HepG2 (cell line): ENCODE measurements at regions not wholly inside any gene's neighbourhood (a gene's known extent, or its start where the extent isn't known, plus 50 kb on each side); places are given as distances from the start of the nearest gene placed in this dataset.

ENCODE experiments used
- BCLAF1 ChIP-seq: fragments of 450-650 bp; IDR thresholded peaks from 2 replicates; pipeline ENCODE4 v1.6.1; 2017; ENCODE audit warnings: mild to moderate bottlenecking
- CTCF ChIP-seq: sonication (generic); formaldehyde crosslinking; IDR thresholded peaks from 2 replicates; pipeline ENCODE4 v1.5.0; 2020; ENCODE audit warnings: mild to moderate bottlenecking, missing genetic modification reagents, moderate library complexity
- FOXJ3 ChIP-seq: sonication (generic); formaldehyde crosslinking; IDR thresholded peaks from 2 replicates; pipeline ENCODE4 v1.4.0; 2020; ENCODE audit warnings: missing genetic modification reagents, mild to moderate bottlenecking, borderline replicate concordance
- HDAC2 ChIP-seq: sonication (generic); formaldehyde crosslinking; IDR thresholded peaks from 2 replicates; pipeline ENCODE4 v1.4.0; 2020; ENCODE audit warnings: missing genetic modification reagents
- HHEX ChIP-seq: IDR thresholded peaks from 2 replicates; pipeline ENCODE4 v1.6.1; 2016; ENCODE audit warnings: control low read depth
- MAX ChIP-seq: IDR thresholded peaks from 2 replicates; pipeline ENCODE4 v1.6.1; 2012; ENCODE audit warnings: inconsistent platforms
- POLR2A ChIP-seq, 2 experiments: IDR thresholded peaks; 2 replicates each; pipeline ENCODE4 v1.6.1; 2011; ENCODE audit warnings: low read depth in 2 of 2, low read length in 2 of 2, mild to moderate bottlenecking in 1 of 2, moderate library complexity in 1 of 2; ENCODE audit not compliant: insufficient read depth in 1 of 2
- SNAPC2 ChIP-seq: sonication (generic); formaldehyde crosslinking; IDR thresholded peaks from 2 replicates; pipeline ENCODE4 v1.8.1; 2022; ENCODE audit warnings: mild to moderate bottlenecking, missing genetic modification reagents
- USF2 ChIP-seq, 2 experiments: sonication (generic) in 1 of 2; formaldehyde crosslinking in 1 of 2; IDR thresholded peaks; 2 replicates each; pipeline versions ENCODE4 v1.5.1 to v1.6.1; 2011 to 2020; ENCODE audit warnings: borderline replicate concordance in 1 of 2, low read depth in 1 of 2, low read length in 1 of 2, mild to moderate bottlenecking in 1 of 2, missing genetic modification reagents in 1 of 2, moderate library complexity in 1 of 2
- XRCC5 ChIP-seq: fragments of 200-400 bp; formaldehyde crosslinking; optimal IDR thresholded peaks from 2 replicates; pipeline ENCODE3; 2017; ENCODE audit warnings: mild to moderate bottlenecking, low read length

- TF ChIP-seq HHEX (no peak), SNAPC2 (CRISPR knock-in tag) (no peak), POLR2A (IDR thresholded peaks at IDR 0.05; ENCODE audit: insufficient read depth in 1 of 2, low read depth in 2 of 2, low read length in 2 of 2) (no peak), BCLAF1 (no peak), CTCF (CRISPR knock-in tag) (no peak), MAX (no peak), HDAC2 (CRISPR knock-in tag) (no peak), XRCC5 (no peak), FOXJ3 (CRISPR knock-in tag) (no peak), USF2 (IDR thresholded peaks at IDR 0.05; ENCODE audit: low read depth, low read length) (no peak), USF2 (CRISPR knock-in tag; IDR thresholded peaks at IDR 0.05; ENCODE audit: borderline replicate concordance) (no peak)
Measured at GRCh38 chr2:186345745-186346144, 140.3 kb upstream of the ZC3H15 start.
